ENCODE measurements at regions not wholly inside any gene's neighbourhood (a gene's known extent, or its start where the extent isn't known, plus 50 kb on each side); places are given as distances from the start of the nearest gene placed in this dataset.

DNA sequence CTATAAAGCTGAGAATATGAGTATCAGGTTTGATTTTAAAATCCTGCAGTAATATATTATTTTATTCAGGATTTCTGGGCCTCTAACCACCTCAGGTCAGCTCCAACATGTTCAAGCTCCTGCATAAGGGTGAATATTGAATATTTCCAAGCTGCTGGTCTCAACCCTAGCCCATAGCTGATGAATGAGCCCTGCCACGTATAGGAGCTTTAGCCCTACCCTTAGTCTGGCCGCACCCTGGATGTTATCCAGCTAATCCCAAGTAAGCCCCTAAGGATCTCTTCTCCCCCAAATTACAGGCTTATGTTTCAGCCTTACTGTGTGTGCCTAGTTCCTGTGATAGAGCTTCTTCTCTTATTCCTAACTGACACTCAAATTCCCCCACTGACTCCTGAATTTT, 240.6 kb downstream of the KCTD12 start:
- TF ChIP-seq, protein P1, sequence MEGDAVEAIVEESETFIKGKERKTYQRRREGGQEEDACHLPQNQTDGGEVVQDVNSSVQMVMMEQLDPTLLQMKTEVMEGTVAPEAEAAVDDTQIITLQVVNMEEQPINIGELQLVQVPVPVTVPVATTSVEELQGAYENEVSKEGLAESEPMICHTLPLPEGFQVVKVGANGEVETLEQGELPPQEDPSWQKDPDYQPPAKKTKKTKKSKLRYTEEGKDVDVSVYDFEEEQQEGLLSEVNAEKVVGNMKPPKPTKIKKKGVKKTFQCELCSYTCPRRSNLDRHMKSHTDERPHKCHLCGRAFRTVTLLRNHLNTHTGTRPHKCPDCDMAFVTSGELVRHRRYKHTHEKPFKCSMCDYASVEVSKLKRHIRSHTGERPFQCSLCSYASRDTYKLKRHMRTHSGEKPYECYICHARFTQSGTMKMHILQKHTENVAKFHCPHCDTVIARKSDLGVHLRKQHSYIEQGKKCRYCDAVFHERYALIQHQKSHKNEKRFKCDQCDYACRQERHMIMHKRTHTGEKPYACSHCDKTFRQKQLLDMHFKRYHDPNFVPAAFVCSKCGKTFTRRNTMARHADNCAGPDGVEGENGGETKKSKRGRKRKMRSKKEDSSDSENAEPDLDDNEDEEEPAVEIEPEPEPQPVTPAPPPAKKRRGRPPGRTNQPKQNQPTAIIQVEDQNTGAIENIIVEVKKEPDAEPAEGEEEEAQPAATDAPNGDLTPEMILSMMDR (conservative IDR thresholded peaks at IDR 0.05; ENCODE audit: low read depth, low read length): no peak
- no peak for TF ChIP-seq EZH2 (IDR thresholded peaks at IDR 0.05; ENCODE audit: borderline replicate concordance, low read depth, low read length, poor library complexity, severe bottlenecking)

Measured in A673 (cell line).